ENCODE measurements at regions not wholly inside any gene's neighbourhood (a gene's known extent, or its start where the extent isn't known, plus 50 kb on each side); places are given as distances from the start of the nearest gene placed in this dataset.
"Not testable (repeated sequence)": the region's sequence is repeated elsewhere in the genome, so short reads cannot be mapped to it uniquely, and the experiment has no call there.

DNA sequence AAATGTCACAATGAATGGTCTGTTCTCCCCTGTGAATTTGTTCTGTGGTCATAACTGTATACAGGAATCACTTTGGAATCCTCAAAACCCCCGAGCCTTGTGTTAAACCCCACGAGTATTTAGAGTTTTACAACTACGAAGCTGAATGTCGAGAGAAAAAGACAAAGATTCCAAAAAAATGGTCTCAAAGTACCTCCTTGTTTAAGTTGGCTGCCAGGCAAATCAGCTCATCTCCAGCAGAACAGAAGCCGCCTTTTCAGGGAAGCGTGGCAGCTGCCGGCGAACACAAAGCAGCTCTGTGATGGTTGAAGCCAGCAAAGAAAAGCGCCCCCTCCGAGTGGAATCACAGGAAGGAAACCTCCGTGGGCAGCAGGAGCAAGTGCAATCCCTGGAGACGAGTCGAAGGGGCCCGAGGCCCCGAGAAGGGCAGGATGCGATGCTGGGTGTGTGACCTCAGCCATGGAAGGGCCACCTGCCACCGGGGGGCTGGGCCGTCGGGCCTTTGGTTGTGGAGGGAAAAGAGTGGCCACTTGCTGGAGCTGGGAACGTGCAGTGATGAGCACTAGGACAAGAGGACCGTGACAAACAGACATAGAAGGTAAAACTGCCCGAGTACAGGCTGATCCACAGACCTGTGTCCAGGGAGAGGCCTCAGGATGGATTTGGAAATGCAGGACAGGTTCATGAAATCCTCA is 706.4 kb downstream of the SEMA5A start:
- TF ChIP-seq, protein P1, sequence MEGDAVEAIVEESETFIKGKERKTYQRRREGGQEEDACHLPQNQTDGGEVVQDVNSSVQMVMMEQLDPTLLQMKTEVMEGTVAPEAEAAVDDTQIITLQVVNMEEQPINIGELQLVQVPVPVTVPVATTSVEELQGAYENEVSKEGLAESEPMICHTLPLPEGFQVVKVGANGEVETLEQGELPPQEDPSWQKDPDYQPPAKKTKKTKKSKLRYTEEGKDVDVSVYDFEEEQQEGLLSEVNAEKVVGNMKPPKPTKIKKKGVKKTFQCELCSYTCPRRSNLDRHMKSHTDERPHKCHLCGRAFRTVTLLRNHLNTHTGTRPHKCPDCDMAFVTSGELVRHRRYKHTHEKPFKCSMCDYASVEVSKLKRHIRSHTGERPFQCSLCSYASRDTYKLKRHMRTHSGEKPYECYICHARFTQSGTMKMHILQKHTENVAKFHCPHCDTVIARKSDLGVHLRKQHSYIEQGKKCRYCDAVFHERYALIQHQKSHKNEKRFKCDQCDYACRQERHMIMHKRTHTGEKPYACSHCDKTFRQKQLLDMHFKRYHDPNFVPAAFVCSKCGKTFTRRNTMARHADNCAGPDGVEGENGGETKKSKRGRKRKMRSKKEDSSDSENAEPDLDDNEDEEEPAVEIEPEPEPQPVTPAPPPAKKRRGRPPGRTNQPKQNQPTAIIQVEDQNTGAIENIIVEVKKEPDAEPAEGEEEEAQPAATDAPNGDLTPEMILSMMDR (IDR thresholded peaks at IDR 0.05): no peak
- Histone ChIP-seq H3K27ac (no peak overlapping the region), H3K4me3 (no peak overlapping the region)
- DNase-seq (ENCODE audit: low spot score): no peak

DNA sequence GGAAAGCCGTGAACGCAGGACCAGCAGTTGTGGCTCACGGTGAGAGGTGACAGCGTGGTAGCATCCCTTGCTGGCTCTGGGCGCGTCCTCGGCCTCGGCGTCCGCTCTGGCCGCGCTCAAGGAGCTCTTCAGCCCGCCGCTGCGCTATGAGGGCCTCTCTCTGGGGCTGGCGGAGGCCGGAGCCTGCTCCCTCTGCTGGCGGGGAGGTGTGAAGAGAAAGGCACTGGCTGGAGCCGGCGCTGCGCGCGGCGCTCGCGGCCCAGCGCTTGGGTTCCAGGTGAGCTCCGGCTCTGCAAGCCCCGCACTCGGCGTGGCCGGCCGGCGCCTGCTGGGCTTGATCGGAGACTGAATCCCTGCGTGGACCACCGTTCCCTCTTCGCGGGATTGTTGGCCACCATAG is 705.6 kb downstream of the SEMA5A start:
- Histone ChIP-seq H3K27ac (no peak overlapping the region), H3K4me3 (no peak overlapping the region)
- TF ChIP-seq, protein P1 (IDR thresholded peaks at IDR 0.05): no peak
- no peak for DNase-seq (ENCODE audit: low spot score)

DNA sequence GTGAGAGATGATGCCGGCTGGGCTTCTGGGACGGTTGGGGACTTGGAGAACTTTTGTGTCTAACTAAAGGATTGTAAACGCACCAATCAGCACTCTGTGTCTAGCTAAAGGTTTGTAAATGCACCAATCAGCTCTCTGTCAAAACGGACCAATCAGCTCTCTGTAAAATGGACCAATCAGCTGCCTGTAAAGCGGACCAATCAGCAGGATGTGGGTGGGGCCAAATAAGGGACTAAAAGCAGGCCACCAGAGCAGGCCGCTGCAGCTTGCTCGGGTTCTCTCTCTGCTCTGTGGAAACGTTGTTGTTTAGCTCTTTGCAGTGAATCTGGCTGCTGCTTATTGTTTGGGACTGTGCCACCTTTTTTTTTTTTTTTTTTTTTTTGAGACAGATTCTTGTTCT is 705.1 kb downstream of the SEMA5A start:
- not testable (repeated sequence) for H3K4me3 ChIP-seq; DNase-seq (ENCODE audit: low spot score); H3K27ac ChIP-seq

DNA sequence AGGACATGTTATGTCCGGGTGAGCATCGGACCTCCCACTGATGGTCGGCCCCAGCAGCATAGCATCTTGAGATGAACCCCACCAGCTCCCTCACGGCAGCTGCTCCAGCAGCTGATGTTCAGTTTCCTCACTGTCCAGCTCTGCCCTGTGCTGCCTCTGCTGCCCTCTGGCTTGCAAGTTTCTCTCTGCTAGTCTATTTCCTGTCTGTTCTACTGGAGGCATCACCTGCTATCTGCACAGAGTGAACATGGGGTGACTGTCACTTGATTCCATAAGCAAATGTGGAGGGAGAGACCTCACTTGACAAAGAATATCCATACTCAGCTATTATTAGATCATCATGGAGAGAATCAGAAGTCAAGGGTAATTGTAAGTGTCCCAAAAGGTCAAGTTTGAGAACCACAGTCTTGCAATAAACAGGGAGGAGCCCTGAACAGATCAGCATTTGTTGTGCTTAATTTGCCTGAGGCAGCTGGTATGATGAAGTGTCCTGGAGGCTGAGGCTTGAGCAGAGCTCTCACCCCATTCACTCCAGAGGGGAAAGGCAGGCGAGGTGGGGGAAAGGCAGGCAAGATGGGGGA is 702.8 kb downstream of the SEMA5A start:
- TF ChIP-seq, protein P1 (IDR thresholded peaks at IDR 0.05): no peak
- Histone ChIP-seq H3K27ac (no peak overlapping the region), H3K4me3 (no peak overlapping the region)
- DNase-seq (ENCODE audit: low spot score): no peak

DNA sequence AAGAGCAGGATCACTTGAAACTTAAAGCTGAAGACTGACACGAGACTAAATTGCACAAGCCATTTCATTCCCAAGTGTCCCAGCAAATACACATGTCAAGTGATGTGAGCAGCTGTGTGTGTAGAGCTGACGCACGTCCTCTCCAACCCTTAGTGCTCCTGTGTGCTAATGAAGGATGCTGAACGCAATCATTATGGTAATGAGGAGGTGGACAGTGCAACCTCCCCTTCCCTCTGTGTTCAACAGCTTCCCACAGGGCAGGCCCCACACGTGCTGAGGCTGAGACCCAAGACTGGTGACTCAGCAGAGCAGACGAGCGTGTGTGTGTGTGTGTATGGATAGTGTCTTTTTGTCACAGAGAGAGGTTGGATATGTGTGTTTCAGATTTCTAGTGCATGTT is 702.1 kb downstream of the SEMA5A start:
- TF ChIP-seq, protein P1 (IDR thresholded peaks at IDR 0.05): no peak
- H3K27ac ChIP-seq: peak overlapping the region in 1 of 2 donors; percentile 16
- no peak for DNase-seq (ENCODE audit: low spot score)
- no peak overlapping the region for H3K4me3 ChIP-seq

DNA sequence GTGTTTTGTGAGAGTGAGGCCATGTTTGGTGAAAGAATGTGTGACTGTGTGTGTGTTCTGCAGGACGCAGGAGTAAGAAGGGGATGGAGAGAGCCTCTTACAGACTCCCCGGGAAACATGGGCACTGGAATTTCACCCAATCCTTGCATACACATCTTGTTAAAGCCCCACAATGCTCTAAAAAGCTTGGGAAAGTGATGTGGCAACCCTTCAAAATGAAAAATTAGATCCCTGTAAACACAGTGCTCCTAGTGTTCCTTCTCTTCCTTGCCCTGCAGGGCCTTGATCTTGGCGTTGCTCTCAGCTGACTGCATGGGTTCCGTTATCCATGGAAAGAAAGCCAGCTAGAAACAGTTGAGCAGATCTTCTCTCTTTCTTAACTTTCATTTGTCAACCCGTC is 701.7 kb downstream of the SEMA5A start:
- TF ChIP-seq, protein P1 (IDR thresholded peaks at IDR 0.05): no peak
- no peak for DNase-seq (ENCODE audit: low spot score)
- no peak overlapping the region for H3K4me3 ChIP-seq
- peak overlapping the region in 1 of 2 donors; percentile 16 for H3K27ac ChIP-seq

DNA sequence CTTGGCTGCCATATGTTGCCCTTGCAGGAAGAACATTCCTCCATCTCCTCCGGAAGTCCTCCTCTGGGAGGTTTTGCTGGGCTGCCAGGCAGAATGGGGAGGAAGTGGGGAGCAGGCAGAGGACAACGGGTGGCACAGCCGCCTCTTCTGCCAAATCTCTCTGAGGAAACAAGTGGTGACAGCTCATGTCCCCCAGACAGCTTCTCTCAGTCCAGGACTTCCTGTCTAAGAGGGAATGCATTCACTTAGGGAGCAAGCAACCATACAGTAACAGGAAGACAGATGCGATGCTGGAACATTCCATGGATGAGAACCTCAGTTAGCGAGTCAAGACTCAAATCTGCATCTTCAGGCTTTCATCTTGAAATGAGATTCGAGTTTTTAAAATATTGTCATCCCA is 701.0 kb downstream of the SEMA5A start:
- TF ChIP-seq, protein P1 (IDR thresholded peaks at IDR 0.05): no peak
- Histone ChIP-seq H3K27ac (no peak overlapping the region), H3K4me3 (no peak overlapping the region)
- no peak for DNase-seq (ENCODE audit: low spot score)
